Keratinocyte (primary cell): ENCODE measurements at regions not wholly inside any gene's neighbourhood (a gene's known extent, or its start where the extent isn't known, plus 50 kb on each side); places are given as distances from the start of the nearest gene placed in this dataset.

ENCODE experiments used
- DNase-seq: peaks from one replicate; pipeline ENCODE4 v3.0.0-alpha.2; 2011; ENCODE audit warnings: low read depth, missing footprints, low spot score
- FAIRE-seq: peaks from 2 replicates; lab custom pipeline; 2011; peaks lifted over from hg19 to GRCh38; lab: Jason Lieb, UNC
- H2AFZ ChIP-seq: 2 replicates; pipeline ENCODE4 v1.6.0; 2012; ENCODE audit warnings: low read length, control low read depth, inconsistent platforms; ENCODE audit not compliant: control insufficient read depth
- H3K27ac ChIP-seq: 2 replicates; pipeline ENCODE4 v1.5.1; 2011; ENCODE audit warnings: low read length; ENCODE audit not compliant: control insufficient read depth, insufficient read depth
- H3K27me3 ChIP-seq: 3 replicates; pipeline ENCODE4 v1.6.0; 2011; ENCODE audit warnings: low read length; ENCODE audit not compliant: control insufficient read depth, insufficient read depth; ENCODE audit errors: extremely low read depth
- H3K36me3 ChIP-seq, 2 experiments: 2 replicates in 1 of 2; 3 replicates in 1 of 2; pipeline ENCODE4 v1.5.1; 2011; ENCODE audit warnings: low read length in 2 of 2, mild to moderate bottlenecking in 1 of 2; ENCODE audit not compliant: control insufficient read depth in 2 of 2, insufficient read depth in 2 of 2; ENCODE audit errors: extremely low read depth in 1 of 2
- H3K4me1 ChIP-seq: 3 replicates; pipeline ENCODE4 v1.5.1; 2011; ENCODE audit warnings: low read length; ENCODE audit not compliant: control insufficient read depth, insufficient read depth; ENCODE audit errors: extremely low read depth
- H3K4me2 ChIP-seq: 3 replicates; pipeline ENCODE4 v1.6.0; 2011; ENCODE audit warnings: low read depth, low read length; ENCODE audit not compliant: control insufficient read depth, insufficient read depth; ENCODE audit errors: extremely low read depth
- H3K4me3 ChIP-seq, 3 experiments: fragments of 200-600 bp in 1 of 3; sonication (generic) in 1 of 3; 2 replicates in 2 of 3; 3 replicates in 1 of 3; pipeline ENCODE4 v1.5.1; 2011 to 2016; ENCODE audit warnings: low read length in 3 of 3, mild to moderate bottlenecking in 3 of 3, control low read depth in 2 of 3, inconsistent platforms in 1 of 3, low read depth in 1 of 3, mixed read lengths in 1 of 3, mixed run types in 1 of 3, moderate library complexity in 1 of 3; ENCODE audit not compliant: control insufficient read depth in 2 of 3, insufficient read depth in 2 of 3; ENCODE audit errors: extremely low read depth in 1 of 3
- H3K79me2 ChIP-seq: 2 replicates; pipeline ENCODE4 v1.6.0; 2012; ENCODE audit warnings: low read length; ENCODE audit not compliant: control insufficient read depth, insufficient read depth
- H3K9ac ChIP-seq: 3 replicates; pipeline ENCODE4 v1.6.0; 2011; ENCODE audit warnings: low read length; ENCODE audit not compliant: control insufficient read depth, insufficient read depth; ENCODE audit errors: extremely low read depth
- H3K9me1 ChIP-seq: 3 replicates; pipeline ENCODE4 v1.6.0; 2011; ENCODE audit warnings: low read length; ENCODE audit not compliant: control insufficient read depth, insufficient read depth; ENCODE audit errors: extremely low read depth
- H3K9me3 ChIP-seq: 2 replicates; pipeline ENCODE4 v1.5.1; 2012; ENCODE audit warnings: low read depth, low read length; ENCODE audit not compliant: control insufficient read depth
- H4K20me1 ChIP-seq: 3 replicates; pipeline ENCODE4 v1.6.0; 2011; ENCODE audit warnings: low read length; ENCODE audit not compliant: control insufficient read depth, insufficient read depth; ENCODE audit errors: extremely low read depth
- EZH2 ChIP-seq: IDR thresholded peaks from one replicate; pipeline ENCODE4 v1.6.1; 2012; ENCODE audit warnings: inconsistent platforms, mild to moderate bottlenecking, low read length, moderate library complexity
- dilution Hi-C: fragments of 300-500 bp; cut with MboI; formaldehyde crosslinking; loops from one replicate; pipeline ENCODE4 v1.7.0; 2020; ENCODE audit warnings: low sequenced_read_pairs; ENCODE audit not compliant: extremely low pct_ligation_motif_present
- TF ChIP-seq, protein P1 (sequence below), 3 experiments: IDR thresholded peaks in 1 of 3; conservative IDR thresholded peaks in 1 of 3; optimal IDR thresholded peaks in 1 of 3; 2 replicates in 2 of 3; 3 replicates in 1 of 3; pipeline versions ENCODE3 to v1.5.1; 2011; ENCODE audit warnings: low read length in 3 of 3, mild to moderate bottlenecking in 3 of 3, moderate library complexity in 2 of 3, control low read depth in 1 of 3, inconsistent platforms in 1 of 3; ENCODE audit not compliant: insufficient read depth in 2 of 3; ENCODE audit errors: extremely low read depth in 1 of 3

DNA sequence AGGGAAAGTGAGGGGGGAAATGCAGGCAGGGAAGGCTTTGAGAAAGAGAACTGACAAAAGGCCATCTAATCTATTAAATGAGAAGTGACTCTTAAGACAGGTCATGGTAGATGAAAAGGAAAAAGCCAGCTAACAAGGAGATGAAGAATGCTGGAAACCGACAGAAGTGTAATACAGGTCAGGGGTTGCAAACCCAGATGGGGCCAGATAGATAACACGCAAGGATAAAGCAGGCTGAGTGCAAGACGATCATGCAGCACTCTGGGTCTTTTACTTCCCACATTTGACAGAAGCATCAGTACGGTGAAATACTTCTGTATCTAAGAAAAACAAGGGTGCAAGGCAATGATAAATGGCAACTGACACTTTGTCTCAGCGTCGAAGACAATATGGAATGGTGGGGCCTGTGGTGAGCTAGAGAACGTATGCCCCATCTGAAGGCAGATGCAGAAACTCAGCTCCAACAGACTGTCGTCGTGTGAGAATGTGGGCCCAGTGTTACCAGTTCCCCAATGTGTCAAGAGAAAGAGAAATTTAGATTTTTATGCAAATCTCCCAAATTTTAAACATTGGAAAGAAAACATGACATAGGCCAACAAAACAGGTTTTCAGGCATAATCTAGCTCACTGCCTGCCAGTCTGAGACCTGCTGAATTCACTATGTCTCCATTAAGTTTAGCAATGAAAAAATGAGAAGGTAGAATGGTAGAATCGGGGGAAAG lies 187.4 kb downstream of the PHLDA1 start:
- Histone ChIP-seq H3K79me2 (no peaks in the 10 kb centered on the region), H3K4me2 (no peak overlapping the region), H3K4me1 (peaks cover 11% of the 10 kb centered on the region), H3K9me3 (peaks cover 2% of the 10 kb centered on the region), H3K4me3 (no peak overlapping the region), H3K9ac (no peak overlapping the region), H3K27me3 (no peaks in the 10 kb centered on the region), H2AFZ (no peak overlapping the region), H4K20me1 (no peaks in the 10 kb centered on the region), H3K9me1 (no peaks in the 10 kb centered on the region), H3K27ac (no peak overlapping the region), H3K36me3 (no peaks in the 10 kb centered on the region)
- TF ChIP-seq EZH2, result no peak
- TF ChIP-seq, protein P1, sequence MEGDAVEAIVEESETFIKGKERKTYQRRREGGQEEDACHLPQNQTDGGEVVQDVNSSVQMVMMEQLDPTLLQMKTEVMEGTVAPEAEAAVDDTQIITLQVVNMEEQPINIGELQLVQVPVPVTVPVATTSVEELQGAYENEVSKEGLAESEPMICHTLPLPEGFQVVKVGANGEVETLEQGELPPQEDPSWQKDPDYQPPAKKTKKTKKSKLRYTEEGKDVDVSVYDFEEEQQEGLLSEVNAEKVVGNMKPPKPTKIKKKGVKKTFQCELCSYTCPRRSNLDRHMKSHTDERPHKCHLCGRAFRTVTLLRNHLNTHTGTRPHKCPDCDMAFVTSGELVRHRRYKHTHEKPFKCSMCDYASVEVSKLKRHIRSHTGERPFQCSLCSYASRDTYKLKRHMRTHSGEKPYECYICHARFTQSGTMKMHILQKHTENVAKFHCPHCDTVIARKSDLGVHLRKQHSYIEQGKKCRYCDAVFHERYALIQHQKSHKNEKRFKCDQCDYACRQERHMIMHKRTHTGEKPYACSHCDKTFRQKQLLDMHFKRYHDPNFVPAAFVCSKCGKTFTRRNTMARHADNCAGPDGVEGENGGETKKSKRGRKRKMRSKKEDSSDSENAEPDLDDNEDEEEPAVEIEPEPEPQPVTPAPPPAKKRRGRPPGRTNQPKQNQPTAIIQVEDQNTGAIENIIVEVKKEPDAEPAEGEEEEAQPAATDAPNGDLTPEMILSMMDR (optimal IDR thresholded peaks at IDR 0.05 in 1 of 3, IDR thresholded peaks at IDR 0.05 in 1 of 3, conservative IDR thresholded peaks at IDR 0.05 in 1 of 3; ENCODE audit: extremely low read depth in 1 of 3, insufficient read depth in 2 of 3, low read length in 3 of 3), result no peak
- DNase-seq (no peak), FAIRE-seq (no peak)
- dilution Hi-C loops, result no loop called here

DNA sequence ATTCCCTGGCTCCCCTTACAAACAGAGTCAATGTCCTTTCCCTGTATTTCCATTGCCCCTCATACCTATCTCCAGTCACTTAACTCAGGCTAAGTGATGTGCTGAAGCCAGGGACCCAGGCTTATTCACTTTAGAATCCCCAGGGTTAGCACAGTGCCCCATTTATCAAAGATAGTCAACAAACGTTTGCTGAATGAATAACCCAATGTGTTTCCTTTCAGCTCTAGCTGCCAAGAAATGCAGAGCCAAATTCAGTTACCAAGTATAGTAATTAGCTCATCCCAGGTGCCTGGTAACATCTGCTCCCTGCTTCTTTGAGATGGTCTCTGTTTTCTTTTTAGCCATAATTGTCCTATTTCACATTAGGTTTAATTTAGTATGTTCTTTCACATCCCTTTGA lies 189.5 kb downstream of the PHLDA1 start:
- TF ChIP-seq, protein P1 (optimal IDR thresholded peaks at IDR 0.05 in 1 of 3, IDR thresholded peaks at IDR 0.05 in 1 of 3, conservative IDR thresholded peaks at IDR 0.05 in 1 of 3; ENCODE audit: extremely low read depth in 1 of 3, insufficient read depth in 2 of 3, low read length in 3 of 3), result no peak
- no peak for TF ChIP-seq EZH2
- dilution Hi-C loops, result no loop called here
- Histone ChIP-seq H3K27me3 (no peaks in the 10 kb centered on the region), H3K9ac (no peak overlapping the region), H3K9me1 (no peaks in the 10 kb centered on the region), H3K79me2 (no peaks in the 10 kb centered on the region), H4K20me1 (no peaks in the 10 kb centered on the region), H3K4me3 (no peak overlapping the region), H3K4me2 (no peak overlapping the region), H3K9me3 (peaks cover 2% of the 10 kb centered on the region), H3K4me1 (no peaks in the 10 kb centered on the region), H3K36me3 (no peaks in the 10 kb centered on the region), H3K27ac (no peak overlapping the region), H2AFZ (no peak overlapping the region)
- DNase-seq (no peak), FAIRE-seq (no peak)
